Stimulated activated CD4-positive, alpha-beta T cell treated with anti-CD3 and anti-CD28 coated beads, Interleukin-15, amount 100 ng/mL, for 24 hours (primary cell): ENCODE measurements at regions not wholly inside any gene's neighbourhood (a gene's known extent, or its start where the extent isn't known, plus 50 kb on each side); places are given as distances from the start of the nearest gene placed in this dataset.
"Not testable (repeated sequence)": the region's sequence is repeated elsewhere in the genome, so short reads cannot be mapped to it uniquely, and the experiment has no call there.

Experiments
- DNase-seq: peaks from one replicate; pipeline ENCODE4 v3.0.0-alpha.2; 2020

GRCh38 chr9:1882711-1883403 is 132.3 kb upstream of the SMARCA2 start:
- no peak for DNase-seq

GRCh38 chr9:1890201-1890600 is 124.9 kb upstream of the SMARCA2 start:
- DNase-seq = no peak

- no peak for DNase-seq
Measured at GRCh38 chr9:1890816-1891215, 124.3 kb upstream of the SMARCA2 start.

GRCh38 chr9:1903080-1903704 is 112.0 kb upstream of the SMARCA2 start:
- not testable (repeated sequence) for DNase-seq

GRCh38 chr9:1907465-1907864 is 107.7 kb upstream of the SMARCA2 start:
- DNase-seq = no peak

GRCh38 chr9:1909322-1909721 is 105.8 kb upstream of the SMARCA2 start:
- DNase-seq = no peak

GRCh38 chr9:1910269-1910811 is 104.8 kb upstream of the SMARCA2 start:
- no peak for DNase-seq

- DNase-seq = no peak
Measured at GRCh38 chr9:1913631-1914330, 101.4 kb upstream of the SMARCA2 start.

GRCh38 chr9:1916095-1916494 is 99.1 kb upstream of the SMARCA2 start:
- no peak for DNase-seq

GRCh38 chr9:1916655-1917054 is 98.5 kb upstream of the SMARCA2 start:
- no peak for DNase-seq

- DNase-seq = no peak
Measured at GRCh38 chr9:1917396-1917935, 97.7 kb upstream of the SMARCA2 start.

- no peak for DNase-seq
Measured at GRCh38 chr9:1918108-1918507, 97.0 kb upstream of the SMARCA2 start.

- DNase-seq = no peak
Measured at GRCh38 chr9:1918622-1919021, 96.5 kb upstream of the SMARCA2 start.

- DNase-seq = no peak
Measured at GRCh38 chr9:1919229-1919628, 95.9 kb upstream of the SMARCA2 start.

- DNase-seq = no peak
Measured at GRCh38 chr9:1920386-1920785, 94.8 kb upstream of the SMARCA2 start.

- no peak for DNase-seq
Measured at GRCh38 chr9:1922026-1922425, 93.1 kb upstream of the SMARCA2 start.

GRCh38 chr9:1927546-1927945 is 87.6 kb upstream of the SMARCA2 start:
- no peak for DNase-seq

- no peak for DNase-seq
Measured at GRCh38 chr9:1929134-1929533, 86.0 kb upstream of the SMARCA2 start.

GRCh38 chr9:1929722-1930244 is 85.4 kb upstream of the SMARCA2 start:
- DNase-seq = peak; percentile 18

GRCh38 chr9:1930245-1930736 is 84.9 kb upstream of the SMARCA2 start:
- DNase-seq = not testable (repeated sequence)

GRCh38 chr9:1938135-1938534 is 77.0 kb upstream of the SMARCA2 start:
- DNase-seq = no peak

GRCh38 chr9:1938675-1939170 is 76.4 kb upstream of the SMARCA2 start:
- DNase-seq = no peak

- DNase-seq = no peak
Measured at GRCh38 chr9:1939466-1939865, 75.7 kb upstream of the SMARCA2 start.
